Gastroesophageal sphincter (tissue), 3 donors: ENCODE measurements at regions not wholly inside any gene's neighbourhood (a gene's known extent, or its start where the extent isn't known, plus 50 kb on each side); places are given as distances from the start of the nearest gene placed in this dataset.

ENCODE experiments used
- CTCF ChIP-seq, 4 experiments: fragments of 200-600 bp in 2 of 4; fragments of 450-650 bp in 2 of 4; sonication (generic) in 1 of 4; IDR thresholded peaks; one replicate each; pipeline ENCODE4 v1.5.1; 2017 to 2019; ENCODE audit warnings: antibody characterized with exemption in 4 of 4, mild to moderate bottlenecking in 2 of 4, moderate library complexity in 2 of 4
- POLR2A ChIP-seq, 2 donors: fragments of 450-650 bp; IDR thresholded peaks; one replicate each; pipeline ENCODE4 v1.6.1; 2017; ENCODE audit warnings: antibody characterized with exemption in 2 of 2, mild to moderate bottlenecking in 2 of 2, moderate library complexity in 1 of 2

GRCh38 chr7:114214466-114214865, 200.1 kb upstream of the FOXP2 start:
- no peak for TF ChIP-seq CTCF (IDR thresholded peaks at IDR 0.05)
- no peak for TF ChIP-seq POLR2A (IDR thresholded peaks at IDR 0.05)
